HG02642 (cell line): ENCODE measurements at regions not wholly inside any gene's neighbourhood (a gene's known extent, or its start where the extent isn't known, plus 50 kb on each side); places are given as distances from the start of the nearest gene placed in this dataset.
"Not testable (repeated sequence)": the region's sequence is repeated elsewhere in the genome, so short reads cannot be mapped to it uniquely, and the experiment has no call there.

ENCODE experiments used
- ATAC-seq: cut with Tn5 transposase; IDR thresholded peaks from one replicate; pipeline ENCODE4 v1.9.1; 2021; ENCODE audit warnings: mild to moderate bottlenecking; ENCODE audit not compliant: unreplicated experiment, poor library complexity

DNA sequence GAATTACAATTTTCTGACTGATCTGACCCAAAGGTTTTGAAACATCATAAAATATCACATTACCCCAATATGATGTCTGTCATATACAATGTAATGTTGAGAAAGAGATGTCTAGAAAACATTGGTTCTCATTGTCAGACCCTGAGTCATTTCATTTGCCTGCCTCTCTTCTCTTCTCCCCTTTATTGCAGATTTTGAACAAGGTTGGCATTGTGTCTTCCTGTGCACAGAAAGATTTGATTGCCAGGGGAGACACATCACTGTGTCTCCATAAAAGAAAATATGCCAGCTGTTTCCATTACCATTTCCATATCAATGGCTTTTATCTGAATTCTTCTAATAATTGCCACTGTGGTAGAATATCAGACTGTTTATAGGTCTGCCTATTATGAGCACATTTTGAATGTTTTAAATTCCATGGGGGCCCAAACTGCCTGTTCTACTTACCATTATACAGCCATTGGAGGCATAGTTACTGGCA lies 65.6 kb downstream of the IFI44 start:
- ATAC-seq, result no peak

DNA sequence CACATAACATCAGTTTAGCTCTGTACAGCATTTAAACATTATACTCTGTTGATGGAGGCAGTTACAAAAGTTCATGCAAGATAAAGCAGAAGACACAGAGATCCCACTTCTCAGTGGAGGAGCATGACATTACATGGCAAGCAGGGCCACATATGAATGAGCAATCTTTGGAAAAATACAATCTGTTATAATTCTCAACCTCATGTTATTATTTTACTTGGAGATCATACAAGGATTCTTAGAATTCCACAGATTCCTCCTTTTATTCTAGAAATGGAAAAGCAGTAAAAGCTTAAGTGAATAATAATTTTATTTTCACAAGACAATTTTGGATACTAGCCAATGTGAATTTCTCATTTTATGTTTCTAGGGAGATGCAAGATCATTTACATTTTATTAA lies 66.6 kb downstream of the IFI44 start:
- no peak for ATAC-seq

DNA sequence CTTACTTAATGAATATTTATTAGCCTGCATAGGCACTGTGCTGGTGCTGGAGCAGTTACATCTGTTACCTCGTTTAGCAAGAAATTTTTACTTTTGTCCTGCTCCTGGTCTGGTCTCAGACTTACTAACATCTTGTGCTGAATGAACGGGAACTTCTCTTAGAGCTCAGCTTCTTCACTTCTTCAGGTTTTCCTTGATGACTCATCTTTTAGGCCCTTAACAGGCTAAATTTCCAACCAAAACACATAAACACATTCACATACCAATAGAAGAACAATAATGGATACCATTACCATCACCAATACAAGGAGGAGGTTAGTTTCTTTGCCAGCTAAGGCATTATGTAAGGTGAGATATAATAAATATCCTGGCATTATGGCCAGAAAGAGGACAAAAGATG lies 68.9 kb downstream of the IFI44 start:
- no peak for ATAC-seq

DNA sequence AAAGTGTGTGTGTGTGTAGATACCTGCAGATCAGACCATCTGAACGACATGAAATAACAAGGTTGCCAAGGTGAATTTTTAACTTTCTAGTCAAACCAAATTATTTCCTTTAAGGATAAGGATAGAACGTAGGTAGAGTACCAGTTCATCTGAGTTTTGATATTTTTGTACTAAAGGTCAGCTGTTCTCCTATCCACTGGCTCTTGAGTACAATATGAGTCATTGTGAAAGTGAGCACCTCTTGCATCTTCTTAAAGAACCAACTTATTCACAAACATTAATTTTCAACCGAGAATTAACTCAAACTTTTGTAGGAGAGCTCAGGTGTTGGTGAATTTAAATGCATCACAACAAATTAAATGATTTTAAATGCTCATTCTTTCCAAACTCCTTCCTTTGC lies 71.5 kb downstream of the IFI44 start:
- ATAC-seq, result no peak

DNA sequence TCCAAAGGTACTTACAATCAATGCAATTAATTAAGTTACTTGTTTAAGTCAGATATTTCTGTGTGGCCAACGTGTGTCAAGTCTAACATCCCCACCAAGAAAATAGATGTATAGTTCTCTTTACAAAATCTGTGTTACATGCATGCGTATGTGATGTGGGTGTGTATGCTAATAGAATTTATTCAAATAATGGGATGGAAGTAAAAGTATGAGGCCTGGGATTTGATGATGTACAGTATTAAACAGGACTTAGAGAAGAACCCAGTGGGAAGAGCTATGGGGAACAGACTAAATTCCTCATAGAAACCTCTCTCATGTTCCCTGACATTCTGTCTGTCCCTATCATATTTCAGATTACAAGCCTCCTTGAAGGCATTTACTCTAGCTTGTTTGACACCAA lies 72.5 kb downstream of the IFI44 start:
- ATAC-seq, result no peak

DNA sequence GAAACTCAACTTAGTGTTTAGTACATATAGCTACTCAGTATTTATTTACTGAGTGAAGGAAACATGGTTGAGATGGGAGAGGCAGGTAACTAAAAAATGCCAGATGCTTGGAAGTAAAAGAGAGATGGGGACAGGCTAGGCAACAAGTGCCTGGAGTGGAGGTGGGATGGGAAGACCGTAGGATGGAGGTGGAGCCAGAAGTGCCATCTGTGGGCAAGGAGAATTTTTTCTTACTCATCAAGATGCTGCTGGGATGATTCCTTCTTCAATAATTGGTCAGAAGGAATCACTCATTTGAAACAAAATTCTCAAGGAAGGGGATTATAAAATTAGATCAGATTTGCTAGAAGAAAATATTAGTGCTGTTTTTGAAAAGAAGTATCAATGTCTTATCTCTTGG lies 72.9 kb downstream of the IFI44 start:
- no peak for ATAC-seq

DNA sequence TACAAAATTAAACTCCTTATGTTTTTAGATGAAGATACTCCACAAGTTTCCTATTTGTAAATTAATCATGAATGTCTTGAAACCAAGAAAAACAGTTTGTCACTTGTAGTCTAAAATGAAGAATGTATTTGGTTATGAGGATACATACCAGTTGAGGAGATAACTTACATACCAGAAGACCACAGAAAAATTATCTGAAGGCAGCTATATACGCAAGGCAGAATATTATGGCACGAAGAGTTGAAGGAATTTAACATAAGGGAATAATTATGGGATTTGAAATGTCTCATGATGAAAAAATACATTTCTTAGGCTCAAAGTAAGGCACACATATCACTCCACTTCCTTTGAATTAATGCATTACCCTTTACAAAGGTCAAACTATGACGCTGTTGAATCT lies 73.3 kb downstream of the IFI44 start:
- no peak for ATAC-seq

DNA sequence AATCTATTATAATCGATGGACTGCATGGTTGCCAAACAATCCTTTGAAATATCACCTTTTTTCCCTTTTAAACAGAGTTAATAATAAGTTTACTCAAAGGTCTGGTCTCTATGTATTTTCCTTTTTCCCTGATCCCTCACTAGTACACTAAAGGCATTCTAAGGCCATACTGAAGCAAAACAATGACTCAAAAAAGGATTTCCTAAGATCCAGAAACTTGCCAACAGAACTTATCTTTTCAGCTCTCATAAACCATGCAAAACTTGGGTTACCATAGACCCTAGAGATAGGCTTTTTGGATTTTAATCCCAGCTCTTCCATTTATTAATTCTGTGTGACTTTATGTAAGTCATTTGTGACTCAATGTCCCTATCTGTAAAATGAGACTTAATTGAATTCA lies 77.1 kb downstream of the IFI44 start:
- ATAC-seq, result no peak

DNA sequence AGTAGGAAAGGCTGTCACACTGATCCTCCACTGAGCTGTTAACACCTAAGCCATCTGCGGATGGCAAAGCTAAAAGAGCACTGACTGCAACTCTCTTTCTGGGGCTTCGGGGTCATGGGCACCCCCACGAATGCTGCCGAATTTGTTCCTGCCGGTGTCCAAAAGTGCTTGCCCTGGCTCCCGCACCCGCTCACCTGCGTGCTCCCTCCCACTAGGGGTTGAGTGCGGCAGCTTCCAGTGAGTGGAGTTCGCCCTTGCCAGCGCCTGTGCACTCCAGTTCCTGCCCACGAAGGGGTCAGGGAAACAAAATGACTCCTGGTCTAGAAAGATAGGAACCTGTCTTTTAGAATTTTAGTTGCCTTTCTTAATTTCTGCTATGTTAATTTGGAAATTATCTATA lies 78.7 kb downstream of the IFI44 start:
- no peak for ATAC-seq

DNA sequence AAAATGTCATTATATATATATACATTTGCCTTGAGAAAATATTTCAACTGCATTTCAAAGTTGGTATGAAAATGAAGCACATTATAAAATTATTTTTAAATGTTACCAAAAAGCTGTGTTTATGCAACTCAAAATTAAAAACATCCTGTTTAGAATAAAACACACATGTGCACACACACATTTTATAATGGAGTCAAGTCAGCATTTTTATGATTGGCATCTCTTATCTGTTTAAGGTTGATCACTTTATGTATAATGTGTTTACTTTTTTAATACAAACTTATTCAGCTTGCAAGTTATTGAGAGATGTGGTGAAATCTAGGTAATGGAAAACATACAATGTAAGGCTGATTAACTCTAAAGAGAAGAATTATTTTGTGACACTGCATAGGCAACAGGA lies 80.4 kb downstream of the IFI44 start:
- no peak for ATAC-seq

DNA sequence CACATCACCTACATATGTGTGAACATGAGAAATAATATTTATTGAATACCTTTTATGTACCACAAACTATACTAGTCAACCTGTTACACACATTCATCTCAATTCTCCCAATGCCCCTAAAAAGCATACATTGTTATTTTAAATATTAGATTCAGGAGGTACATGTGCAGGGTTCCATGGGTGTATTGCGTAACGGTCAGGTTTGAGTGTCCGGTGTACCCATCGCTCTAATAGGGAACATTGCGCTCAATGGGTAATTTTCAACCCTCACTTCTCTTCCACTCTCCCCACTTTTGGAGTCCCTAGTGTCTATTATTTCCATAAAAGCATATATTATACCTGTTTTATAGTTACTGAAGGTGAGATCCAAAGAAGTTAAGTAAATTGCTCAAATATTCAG lies 82.0 kb downstream of the IFI44 start:
- ATAC-seq, result no peak

DNA sequence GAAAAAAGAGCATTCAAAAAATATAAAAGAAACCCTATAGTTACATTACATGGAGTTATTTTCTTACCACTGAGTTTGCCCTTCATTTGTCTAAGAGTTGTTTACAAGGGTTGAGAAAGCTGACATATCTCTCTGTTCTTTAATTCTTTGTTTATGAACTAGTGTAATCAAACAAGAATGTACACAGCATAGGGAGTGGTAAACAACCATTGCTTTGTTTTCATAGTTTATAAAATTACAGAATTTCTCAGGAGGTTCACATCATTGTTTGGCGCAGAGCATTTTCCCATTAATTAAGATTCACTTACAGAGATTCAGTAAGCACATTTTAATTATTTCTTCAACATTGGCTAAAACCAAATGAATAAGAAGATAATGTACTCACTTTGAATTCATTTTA lies 87.6 kb downstream of the IFI44 start:
- no peak for ATAC-seq

DNA sequence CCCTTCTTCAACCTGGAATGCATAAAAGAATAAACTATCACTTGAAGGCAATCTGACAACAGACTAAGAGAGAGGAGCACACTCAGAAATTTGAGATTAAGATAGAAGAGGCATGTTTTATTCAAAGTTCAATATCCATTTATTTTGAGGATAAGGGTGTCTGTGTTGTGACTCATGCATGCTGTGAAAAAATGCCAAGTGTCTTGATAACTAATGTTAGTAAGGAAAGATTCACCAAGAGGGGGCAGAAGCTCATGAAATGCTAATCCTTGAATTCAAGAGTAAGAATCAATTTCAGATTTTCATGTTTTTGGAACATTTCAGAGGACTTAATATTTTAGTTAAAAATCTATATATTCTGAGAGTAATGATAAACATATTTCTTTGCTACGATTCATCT lies 94.0 kb downstream of the IFI44 start:
- ATAC-seq, result no peak

DNA sequence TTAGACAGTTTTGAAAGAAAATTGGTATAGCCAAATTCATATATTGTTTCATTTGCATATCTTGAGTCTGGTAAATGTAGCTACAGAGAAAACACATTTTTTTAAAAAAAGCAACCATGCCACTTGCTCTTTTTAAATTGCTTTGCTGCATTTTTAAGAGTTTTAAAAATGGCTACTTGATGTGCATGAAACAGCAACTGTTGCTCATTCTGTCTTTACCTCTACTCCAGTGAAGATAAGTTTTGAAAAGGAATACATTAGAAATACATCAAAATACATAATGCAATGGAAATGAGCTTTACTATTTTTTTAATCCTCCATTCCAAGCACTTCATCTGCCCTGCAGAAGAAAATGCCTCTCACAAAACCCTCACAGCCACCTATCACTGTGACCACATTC lies 95.5 kb downstream of the IFI44 start:
- ATAC-seq, result no peak

DNA sequence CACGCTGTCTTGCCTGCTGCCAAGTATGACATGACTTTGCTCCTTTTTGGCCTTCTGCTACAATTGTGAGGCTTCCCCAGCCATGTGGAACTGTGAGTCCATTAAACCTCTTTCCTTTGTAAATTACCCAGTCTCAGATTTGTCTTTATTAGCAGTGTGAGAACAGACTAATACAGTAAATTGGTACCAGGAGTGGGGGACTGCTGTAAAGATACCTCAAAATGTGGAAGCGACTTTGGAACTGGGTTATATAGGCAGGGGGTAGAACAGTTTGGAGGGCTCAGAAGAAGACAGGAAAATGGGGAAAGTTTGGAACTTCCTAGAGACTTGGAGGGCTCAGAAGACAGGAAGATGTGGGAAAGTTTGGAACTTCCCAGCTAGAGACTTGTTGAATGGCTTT lies 104.0 kb downstream of the IFI44 start:
- ATAC-seq, result not testable (repeated sequence)

DNA sequence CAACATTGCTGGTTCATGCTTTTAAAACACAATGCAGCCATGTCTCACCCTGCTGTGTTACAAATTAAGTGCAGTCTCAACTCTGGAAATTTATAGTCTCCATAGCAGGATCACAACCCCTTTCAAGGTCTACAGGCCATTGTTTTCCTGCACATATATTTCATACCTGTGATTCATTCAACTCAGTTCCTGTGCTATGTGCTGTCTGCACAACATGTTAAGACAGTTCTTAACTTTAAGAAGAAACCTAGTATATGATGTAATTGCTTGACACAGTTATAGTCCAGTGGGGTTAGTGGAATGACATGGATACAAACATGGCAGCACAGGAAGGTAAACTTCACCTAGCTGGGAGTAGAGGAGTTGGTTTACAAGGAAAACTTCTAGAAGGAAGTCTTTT lies 106.4 kb downstream of the IFI44 start:
- ATAC-seq, result no peak

DNA sequence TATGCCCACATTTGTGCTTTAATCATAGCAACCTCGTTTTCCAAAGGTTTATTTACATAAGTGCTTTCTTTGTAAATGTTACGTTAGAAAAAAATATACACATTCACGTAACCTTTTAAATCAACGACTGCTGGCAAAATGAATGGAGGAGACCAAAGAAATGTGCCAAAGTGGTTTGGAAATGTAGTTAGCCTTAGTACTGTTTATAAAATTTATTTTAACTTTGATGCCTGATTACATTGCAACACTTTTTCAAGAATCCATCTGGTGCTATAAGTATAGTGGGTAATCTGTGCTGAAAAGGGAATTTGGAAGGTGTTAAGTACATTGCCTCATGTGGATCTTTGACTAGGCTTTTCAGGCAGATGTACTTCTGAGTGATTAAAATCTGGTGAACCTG lies 108.9 kb downstream of the IFI44 start:
- no peak for ATAC-seq

DNA sequence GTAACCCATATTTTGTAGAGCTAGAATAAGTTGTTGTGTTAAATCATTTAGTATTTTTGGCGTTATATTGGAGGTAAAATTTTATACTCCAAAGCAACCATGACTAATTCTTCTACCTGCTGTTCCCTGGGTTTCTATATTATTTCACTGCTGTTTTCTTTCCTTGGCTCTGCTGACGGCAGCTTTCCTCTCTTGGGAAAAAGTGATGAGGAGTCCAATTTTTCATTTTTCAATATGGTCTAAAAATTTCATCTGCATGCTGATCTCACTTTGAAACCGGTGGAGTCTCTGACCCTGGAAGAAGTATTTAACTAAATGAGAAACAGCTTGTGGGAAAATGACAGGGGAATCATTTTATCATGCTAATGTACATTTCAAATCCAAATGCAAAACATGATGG lies 110.2 kb downstream of the IFI44 start:
- no peak for ATAC-seq

DNA sequence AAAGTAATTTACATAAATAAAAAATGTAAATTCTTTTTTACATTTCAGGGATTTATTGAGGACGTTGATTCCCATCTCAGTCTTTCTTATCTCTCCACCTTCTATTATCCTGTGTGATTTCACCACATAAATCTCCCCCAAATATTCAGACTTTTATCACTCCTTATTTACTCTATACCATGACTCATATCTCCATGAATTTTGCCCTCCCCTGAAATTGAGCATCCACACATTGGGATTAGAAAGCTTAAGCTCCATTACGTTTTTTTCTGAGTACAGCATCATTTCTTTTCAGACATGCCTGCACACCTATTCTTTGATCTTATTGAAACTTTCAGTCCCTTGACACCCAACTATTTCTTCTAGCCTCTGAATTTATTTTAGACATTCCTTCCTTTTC lies 111.2 kb downstream of the IFI44 start:
- no peak for ATAC-seq

DNA sequence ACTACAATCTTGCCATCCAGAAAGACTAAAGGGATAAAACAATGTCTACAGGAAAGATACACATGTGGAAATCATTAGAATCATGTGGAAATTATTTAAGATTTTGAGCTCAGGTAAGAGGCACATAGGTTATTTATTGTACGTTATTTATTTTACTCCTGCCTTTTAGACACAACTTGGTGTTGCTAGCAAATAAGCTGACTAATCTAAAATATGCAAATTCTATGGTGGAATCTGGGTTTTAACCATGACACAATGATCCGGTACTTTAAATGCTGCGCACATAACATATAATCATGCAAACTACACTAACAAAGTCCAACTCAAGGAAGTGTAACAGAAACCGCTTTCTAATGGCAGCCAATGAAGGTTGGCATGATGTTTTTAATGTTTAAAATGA lies 112.5 kb downstream of the IFI44 start:
- no peak for ATAC-seq

DNA sequence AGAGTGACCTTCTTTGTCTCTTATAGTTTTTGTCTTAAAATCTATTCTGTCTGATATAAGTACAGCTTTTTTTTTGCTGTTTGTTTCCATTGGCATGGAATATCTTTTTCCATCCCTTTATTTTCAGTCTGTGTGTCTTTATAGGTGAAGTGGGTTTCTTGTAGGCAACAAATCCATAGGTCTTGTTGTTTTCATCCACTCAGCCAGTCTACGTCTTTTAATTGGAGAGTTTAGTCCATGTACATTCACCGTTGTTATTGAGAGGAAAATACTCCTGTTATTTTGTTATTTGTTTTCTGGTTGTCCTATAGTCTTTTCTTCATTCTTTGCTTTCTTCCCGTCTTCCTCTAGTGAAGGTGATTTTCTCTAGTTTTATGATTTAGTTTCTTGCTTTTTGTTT lies 115.9 kb downstream of the IFI44 start:
- no peak for ATAC-seq

DNA sequence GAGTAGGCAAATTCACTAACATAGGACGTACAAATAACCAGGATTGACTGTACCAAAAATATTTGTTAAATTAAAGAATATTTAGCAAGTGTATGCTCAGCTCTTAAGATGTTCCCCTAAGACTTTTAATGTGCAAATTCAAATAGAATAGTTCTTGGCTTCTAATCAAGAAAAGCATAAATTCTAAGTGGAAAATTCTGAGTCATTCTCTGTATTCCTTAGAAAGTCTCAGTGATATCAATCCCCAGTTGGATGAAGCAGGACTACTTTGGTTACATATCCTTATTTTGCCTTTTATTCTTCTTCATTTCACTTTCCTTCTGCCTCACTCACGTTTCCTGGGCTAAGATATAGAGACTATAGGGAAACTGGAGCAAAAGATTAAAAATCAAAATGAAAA lies 130.2 kb downstream of the IFI44 start:
- no peak for ATAC-seq

DNA sequence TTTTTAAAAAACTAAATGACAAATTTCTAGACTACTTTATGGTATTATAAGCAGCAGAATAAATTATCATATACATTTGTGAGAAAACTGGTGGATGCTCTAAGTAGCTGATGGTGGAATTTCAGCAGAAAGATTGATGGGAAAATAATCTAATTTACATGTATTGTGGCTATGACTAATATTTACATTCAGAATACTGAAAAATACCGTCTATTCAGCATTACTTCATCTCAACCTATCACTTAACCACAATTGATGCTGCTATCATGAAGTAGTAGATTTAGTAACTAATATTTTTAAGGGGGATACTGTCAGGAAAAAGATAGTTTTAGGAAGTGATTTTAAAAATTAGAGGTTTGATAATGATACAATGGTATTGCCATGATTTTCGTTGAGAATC lies 137.9 kb downstream of the IFI44 start:
- no peak for ATAC-seq
